Activated CD8-positive, alpha-beta memory T cell treated with anti-CD3 and anti-CD28 coated beads for 4 hours (primary cell): ENCODE measurements at regions not wholly inside any gene's neighbourhood (a gene's known extent, or its start where the extent isn't known, plus 50 kb on each side); places are given as distances from the start of the nearest gene placed in this dataset.

Experiments used
- DNase-seq, 2 donors: peaks; one replicate each; pipeline ENCODE4 v3.0.0-alpha.2; 2020; ENCODE audit warnings: low read depth in 2 of 2

GRCh38 chr6:25038300-25038699 lies 102.5 kb upstream of the RIPOR2 start:
- DNase-seq, result no peak

DNA sequence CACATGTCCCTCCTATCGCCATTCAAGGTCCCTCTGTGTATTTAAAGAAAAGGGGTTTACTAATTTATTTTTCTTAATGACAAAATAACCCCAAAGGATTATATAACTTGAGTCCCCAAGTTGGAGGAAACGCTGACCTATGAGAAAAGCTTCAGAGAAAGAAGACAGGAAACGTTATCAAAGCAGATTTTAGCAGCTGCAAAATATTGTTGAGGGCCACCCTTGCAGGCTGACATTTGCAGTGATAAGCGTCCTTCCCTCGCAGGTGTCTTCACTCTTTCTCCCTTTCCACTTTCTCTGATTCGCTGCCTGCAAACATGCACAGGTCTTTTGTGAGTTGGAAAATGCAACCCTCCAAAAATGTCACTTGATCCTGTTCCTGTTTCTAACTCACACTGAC lies 103.2 kb upstream of the RIPOR2 start:
- DNase-seq, result no peak

GRCh38 chr6:25041485-25042035 lies 105.8 kb upstream of the RIPOR2 start:
- DNase-seq, result no peak

- no peak for DNase-seq
Measured at GRCh38 chr6:25042036-25042521, 106.3 kb upstream of the RIPOR2 start.

- no peak for DNase-seq
Measured at GRCh38 chr6:25042536-25042935, 106.8 kb upstream of the RIPOR2 start.

DNA sequence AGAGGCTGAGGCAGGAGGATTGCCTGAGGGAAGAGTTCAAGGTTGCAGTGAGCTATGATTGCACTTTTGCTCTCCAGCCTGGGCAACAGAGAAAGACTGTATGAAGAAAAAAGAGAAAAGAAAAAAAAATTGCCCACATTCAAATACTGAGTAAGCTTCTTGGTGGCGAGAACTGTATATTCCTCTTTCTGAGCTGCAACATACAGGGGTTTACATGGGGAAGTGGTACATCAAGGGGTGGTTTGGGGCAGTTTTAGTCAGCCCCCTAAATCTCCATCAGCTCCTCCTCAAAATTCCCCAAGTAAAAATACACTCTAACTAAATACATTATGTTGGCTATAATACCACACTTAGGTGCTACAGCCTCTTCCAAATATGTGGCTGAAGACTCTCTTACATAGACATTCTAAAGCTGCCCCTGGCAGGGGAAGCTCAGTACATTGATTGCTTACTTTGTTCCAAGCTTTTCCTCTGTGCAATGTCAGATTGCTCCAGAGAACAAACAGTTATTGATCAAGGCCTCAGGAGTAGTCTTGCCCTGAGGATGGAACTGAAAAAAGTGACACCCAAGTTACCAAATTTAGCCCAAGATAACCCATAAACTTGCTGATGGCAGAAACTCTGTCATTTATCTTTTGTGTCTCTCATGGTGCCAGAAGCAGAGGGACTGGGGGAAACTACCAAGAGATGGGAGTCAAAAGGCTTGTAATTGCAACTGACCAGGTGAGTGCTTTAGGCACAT lies 107.4 kb upstream of the RIPOR2 start:
- no peak for DNase-seq

GRCh38 chr6:25043892-25044291 lies 108.1 kb upstream of the RIPOR2 start:
- DNase-seq, result no peak

DNA sequence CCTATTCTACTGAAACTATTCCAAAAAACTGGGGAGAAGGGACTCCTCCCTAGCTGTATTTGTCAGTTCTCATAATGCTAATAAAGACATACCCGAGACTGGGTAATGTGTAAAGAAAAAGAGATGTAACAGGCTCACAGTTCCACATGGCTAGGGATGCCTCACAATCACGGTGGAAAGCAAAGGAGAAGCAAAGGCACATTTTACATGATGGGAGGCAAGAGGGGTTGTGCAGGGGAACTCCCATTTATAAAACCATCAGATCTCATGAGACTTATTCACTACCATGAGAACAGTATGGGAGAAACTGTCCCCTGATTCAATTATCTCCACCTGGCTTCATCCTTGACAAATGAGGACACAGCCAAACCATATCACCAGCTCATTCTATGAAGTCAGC lies 111.2 kb upstream of the RIPOR2 start:
- DNase-seq, result no peak

- peak; percentile 38 to 55 for DNase-seq
Measured at GRCh38 chr6:25050356-25050755, 114.6 kb upstream of the RIPOR2 start.

GRCh38 chr6:25051083-25051482 lies 115.3 kb upstream of the RIPOR2 start:
- DNase-seq, result no peak

- DNase-seq, result no peak
Measured at GRCh38 chr6:25052181-25052580, 116.4 kb upstream of the RIPOR2 start.

DNA sequence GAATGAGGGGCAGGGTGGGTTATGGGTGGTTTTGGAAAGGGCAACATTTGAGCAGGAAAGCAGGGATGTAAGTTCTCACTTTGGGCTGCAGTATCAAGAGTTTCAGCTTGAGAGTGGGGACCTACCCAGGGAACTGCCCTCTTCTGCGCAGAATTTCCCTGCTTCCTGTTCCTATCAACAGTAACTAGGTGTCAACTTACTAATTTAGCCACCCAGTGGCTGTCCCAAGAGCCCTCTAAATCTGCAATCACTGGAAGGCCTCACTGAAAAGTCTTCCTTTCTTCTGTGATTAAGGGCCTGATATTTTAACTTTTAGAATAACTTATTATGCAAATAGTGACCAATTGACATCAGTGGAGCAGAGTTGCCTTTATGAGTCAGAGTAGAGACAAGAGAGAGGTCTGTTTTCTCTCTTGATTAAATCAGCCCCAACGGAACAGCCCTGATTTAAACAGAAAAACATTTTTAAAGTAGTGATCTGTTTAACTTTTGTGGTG lies 118.2 kb upstream of the RIPOR2 start:
- no peak for DNase-seq

DNA sequence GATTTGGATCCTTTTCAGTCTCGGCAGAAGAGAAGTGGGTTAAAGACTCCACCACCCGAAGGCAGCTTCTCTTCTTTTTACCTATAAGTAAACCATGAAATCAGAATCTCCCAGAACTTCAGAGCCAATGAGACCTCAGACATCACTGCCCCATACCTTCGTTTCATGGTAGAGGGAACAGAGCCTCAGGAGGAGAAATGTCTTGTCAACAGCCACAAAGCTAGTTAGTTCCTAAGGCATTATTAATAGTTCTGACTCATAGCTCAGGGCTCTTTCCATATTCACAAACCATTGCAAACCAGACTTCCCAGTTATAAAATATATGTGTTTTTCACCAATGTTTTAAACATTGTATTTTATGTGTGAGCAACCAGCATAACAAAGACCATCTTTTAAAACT lies 118.7 kb upstream of the RIPOR2 start:
- no peak for DNase-seq

DNA sequence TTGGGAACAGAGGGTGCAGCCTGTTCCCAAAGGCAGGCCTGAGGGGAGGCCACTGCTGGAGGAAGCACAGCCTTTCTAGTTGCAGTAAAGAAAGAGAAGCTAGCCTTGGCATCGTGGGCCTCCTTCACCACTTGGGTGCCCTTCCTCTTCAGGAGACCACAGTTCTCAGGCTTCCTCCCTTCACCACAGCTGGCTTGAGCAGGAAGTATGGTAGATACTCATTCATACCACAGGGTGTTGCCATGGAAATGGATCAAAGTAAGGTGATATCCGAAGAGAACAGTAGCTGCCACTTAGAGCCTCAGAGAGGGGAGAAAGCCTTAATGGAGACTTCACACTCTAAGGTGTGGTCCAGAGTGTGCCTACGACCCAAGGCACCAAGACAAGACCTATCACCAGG lies 120.4 kb upstream of the RIPOR2 start:
- DNase-seq, result peak in 1 of 2 donors; percentile 36

- no peak for DNase-seq
Measured at GRCh38 chr6:25057111-25057905, 121.5 kb upstream of the RIPOR2 start.

DNA sequence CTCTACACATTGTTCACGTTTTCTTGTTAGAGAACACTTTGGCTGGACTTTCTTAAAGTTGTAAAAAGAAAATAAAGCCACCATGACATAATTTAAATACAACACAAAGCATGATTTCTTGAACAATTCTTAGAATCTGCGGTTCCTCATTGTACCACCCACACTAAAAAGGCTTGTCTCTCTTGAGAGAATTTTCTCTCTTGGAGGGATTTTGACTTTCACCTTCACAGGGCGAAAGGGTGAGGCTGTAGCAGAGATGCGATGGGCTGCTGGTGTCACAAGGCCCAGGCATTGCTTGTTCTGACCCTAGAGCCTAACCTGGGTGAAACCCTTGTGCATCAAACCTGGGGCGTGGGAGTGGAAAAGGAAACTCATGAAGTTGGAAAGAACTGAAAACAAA lies 122.7 kb upstream of the RIPOR2 start:
- DNase-seq, result no peak

GRCh38 chr6:25058941-25059340 lies 123.2 kb upstream of the RIPOR2 start:
- DNase-seq, result no peak

- no peak for DNase-seq
Measured at GRCh38 chr6:25060522-25060921, 124.8 kb upstream of the RIPOR2 start.

DNA sequence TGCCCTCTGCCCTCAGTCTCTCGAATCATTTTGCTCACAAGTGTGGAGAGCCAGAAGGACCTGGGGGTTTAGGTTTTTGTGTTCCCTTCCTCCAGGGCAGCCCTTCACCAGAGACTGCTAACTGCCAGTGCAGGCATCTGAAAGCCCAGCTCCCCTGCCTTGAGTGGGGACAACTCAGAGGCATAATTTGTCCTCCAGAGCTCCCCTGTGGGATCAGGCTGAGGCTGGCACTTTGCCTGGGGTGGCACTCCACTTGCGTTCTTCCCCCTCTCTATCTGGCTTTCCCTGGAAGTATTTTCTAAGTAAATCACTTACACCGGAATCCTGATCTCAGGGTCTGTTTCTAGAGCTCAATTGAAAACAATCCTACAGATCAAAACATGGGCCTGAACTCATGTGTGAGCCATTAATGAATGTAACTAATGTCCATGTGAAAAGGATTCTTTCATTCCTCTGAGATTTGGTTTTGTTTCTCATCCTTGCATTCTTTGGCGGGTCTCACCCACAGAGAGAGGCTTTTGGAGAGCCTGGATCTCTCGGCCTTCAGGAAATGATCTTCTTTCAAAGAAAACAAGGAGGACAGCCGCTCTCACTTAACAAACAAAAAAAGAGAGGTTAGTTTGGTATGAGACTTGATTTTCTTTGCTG lies 125.7 kb upstream of the RIPOR2 start:
- no peak for DNase-seq

DNA sequence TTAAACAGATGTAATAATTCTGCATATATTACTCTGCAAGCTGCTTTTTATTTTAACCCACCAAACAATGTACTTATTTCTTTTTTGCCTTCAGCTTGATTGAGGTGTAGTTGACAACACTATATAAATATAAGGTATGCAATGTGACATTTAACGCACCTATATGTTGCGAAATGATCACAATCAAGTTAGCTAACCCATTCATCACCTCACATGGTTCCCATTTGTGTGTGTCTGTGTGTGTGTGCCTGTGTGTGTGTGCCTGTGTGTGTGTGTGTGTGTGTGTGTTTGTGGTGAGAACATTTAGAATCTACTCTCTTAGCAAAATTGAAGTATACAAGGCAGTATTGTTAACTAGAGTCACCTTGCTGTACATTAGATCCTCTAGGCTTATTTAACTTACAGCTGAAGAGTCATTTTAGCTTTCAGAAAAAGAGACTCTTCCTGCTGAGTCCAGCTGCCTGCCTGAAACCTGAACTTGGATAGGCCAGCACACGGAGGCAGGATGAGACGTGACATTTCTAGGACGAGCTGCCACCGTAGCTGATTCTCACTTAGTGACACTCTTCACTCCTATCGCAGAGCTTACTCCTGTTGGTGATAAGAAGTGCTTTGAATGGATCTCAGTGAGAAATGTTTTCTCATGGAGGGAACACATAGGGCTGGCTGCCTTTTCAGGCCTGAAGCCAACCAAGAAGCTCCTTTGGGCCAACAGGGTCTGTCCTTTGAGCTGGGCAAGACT lies 126.5 kb upstream of the RIPOR2 start:
- no peak for DNase-seq

- no peak for DNase-seq
Measured at GRCh38 chr6:25064006-25064405, 128.2 kb upstream of the RIPOR2 start.
